Mesothelial cell of epicardium (in vitro differentiated cells): ENCODE measurements at regions not wholly inside any gene's neighbourhood (a gene's known extent, or its start where the extent isn't known, plus 50 kb on each side); places are given as distances from the start of the nearest gene placed in this dataset.

Experiments used
- DNase-seq, 2 experiments: peaks; one replicate each; pipeline ENCODE4 v3.0.0; 2021; ENCODE audit warnings: low spot score in 2 of 2; ENCODE audit not compliant: unreplicated experiment in 2 of 2
- H3K27ac Mint-ChIP-seq: 2 replicates; pipeline ENCODE4 v1.8.0; 2021; ENCODE audit warnings: mixed read lengths
- H3K27me3 Mint-ChIP-seq: 2 replicates; pipeline ENCODE4 v1.8.0; 2021; ENCODE audit warnings: low read depth, mixed read lengths
- H3K36me3 Mint-ChIP-seq: 2 replicates; pipeline ENCODE4 v1.8.0; 2021; ENCODE audit warnings: mixed read lengths
- H3K4me1 Mint-ChIP-seq: 2 replicates; pipeline ENCODE4 v1.8.0; 2021; ENCODE audit warnings: mixed read lengths
- H3K4me3 Mint-ChIP-seq: 2 replicates; pipeline ENCODE4 v1.8.0; 2021; ENCODE audit warnings: mild to moderate bottlenecking, moderate library complexity, mixed read lengths
- H3K9me3 Mint-ChIP-seq: 2 replicates; pipeline ENCODE4 v1.8.0; 2021; ENCODE audit warnings: mixed read lengths
- TF ChIP-seq, protein P1 (sequence below): fragments of 200-600 bp; sonication (generic); IDR thresholded peaks from one replicate; pipeline ENCODE4 v1.5.0; 2021; ENCODE audit warnings: antibody characterized with exemption; ENCODE audit not compliant: unreplicated experiment

GRCh38 chr6:87824958-87825491, 123.0 kb upstream of the AKIRIN2 start:
- Mint-ChIP-seq H3K4me3 (no peak overlapping the region), H3K27me3 (no peaks in the 10 kb centered on the region), H3K4me1 (peaks cover 36% of the 10 kb centered on the region), H3K36me3 (no peaks in the 10 kb centered on the region), H3K9me3 (no peaks in the 10 kb centered on the region), H3K27ac (peak overlapping the region; percentile 45)
- TF ChIP-seq, protein P1, sequence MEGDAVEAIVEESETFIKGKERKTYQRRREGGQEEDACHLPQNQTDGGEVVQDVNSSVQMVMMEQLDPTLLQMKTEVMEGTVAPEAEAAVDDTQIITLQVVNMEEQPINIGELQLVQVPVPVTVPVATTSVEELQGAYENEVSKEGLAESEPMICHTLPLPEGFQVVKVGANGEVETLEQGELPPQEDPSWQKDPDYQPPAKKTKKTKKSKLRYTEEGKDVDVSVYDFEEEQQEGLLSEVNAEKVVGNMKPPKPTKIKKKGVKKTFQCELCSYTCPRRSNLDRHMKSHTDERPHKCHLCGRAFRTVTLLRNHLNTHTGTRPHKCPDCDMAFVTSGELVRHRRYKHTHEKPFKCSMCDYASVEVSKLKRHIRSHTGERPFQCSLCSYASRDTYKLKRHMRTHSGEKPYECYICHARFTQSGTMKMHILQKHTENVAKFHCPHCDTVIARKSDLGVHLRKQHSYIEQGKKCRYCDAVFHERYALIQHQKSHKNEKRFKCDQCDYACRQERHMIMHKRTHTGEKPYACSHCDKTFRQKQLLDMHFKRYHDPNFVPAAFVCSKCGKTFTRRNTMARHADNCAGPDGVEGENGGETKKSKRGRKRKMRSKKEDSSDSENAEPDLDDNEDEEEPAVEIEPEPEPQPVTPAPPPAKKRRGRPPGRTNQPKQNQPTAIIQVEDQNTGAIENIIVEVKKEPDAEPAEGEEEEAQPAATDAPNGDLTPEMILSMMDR, result no peak
- no peak for DNase-seq

DNA sequence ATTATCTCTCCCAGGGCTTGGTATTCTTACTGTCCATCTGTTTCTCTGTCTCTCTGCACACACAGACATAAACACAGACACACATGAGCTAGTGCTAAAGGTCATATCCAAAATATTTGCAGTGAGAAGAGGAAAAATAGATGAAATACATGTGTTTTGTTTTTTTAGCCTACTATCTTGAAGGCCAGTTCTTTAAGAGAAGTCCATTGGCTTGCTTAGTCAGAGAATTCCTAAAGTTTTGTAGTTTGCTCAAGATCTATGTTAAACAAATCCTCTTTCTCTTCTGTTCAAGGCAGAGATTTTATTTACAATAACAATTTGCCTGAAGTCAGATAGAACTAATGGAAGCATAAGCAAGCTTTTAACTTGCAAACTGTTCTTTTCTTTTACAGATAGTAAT, 120.0 kb upstream of the AKIRIN2 start:
- H3K27ac Mint-ChIP-seq, result peak overlapping the region; percentile 50

GRCh38 chr6:87820343-87820984, 118.4 kb upstream of the AKIRIN2 start:
- no peak overlapping the region for H3K4me3 Mint-ChIP-seq
- H3K27ac Mint-ChIP-seq, result no peak overlapping the region
- DNase-seq, result no peak
- peaks cover 34% of the 10 kb centered on the region for H3K4me1 Mint-ChIP-seq
- TF ChIP-seq, protein P1, result no peak
- H3K36me3 Mint-ChIP-seq, result no peaks in the 10 kb centered on the region
- H3K9me3 Mint-ChIP-seq, result no peaks in the 10 kb centered on the region
- H3K27me3 Mint-ChIP-seq, result no peaks in the 10 kb centered on the region

More for the DNA sequence above, 120.0 kb upstream of the AKIRIN2 start:
- no peaks in the 10 kb centered on the region for H3K9me3 Mint-ChIP-seq
- no peak overlapping the region for H3K4me3 Mint-ChIP-seq
- TF ChIP-seq, protein P1, result no peak
- H3K36me3 Mint-ChIP-seq, result no peaks in the 10 kb centered on the region
- peaks cover 46% of the 10 kb centered on the region for H3K4me1 Mint-ChIP-seq
- H3K27me3 Mint-ChIP-seq, result no peaks in the 10 kb centered on the region
- DNase-seq, result no peak

DNA sequence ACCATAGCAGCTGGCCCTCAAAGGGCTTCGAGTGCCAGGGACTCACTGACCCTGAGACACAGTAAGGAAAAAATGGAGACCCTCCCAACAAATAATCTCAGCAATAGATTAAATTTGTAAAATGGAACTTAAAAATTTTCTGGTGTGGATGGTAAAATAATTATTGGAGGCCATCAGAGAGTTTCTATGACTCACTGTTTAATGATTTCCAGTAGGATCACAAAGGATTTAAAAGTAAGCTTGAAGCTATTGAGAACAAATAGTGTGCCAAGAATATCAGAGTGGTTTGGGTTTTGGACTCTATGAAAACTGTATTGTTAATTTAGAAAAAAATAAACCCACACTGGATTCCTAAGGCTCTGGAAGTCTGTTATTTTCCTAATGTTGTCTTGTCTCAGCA, 115.2 kb upstream of the AKIRIN2 start:
- TF ChIP-seq, protein P1, result no peak
- no peak overlapping the region for H3K4me3 Mint-ChIP-seq
- no peaks in the 10 kb centered on the region for H3K9me3 Mint-ChIP-seq
- no peaks in the 10 kb centered on the region for H3K36me3 Mint-ChIP-seq
- peak overlapping the region; percentile 62 for H3K27ac Mint-ChIP-seq
- no peak for DNase-seq
- no peaks in the 10 kb centered on the region for H3K27me3 Mint-ChIP-seq
- H3K4me1 Mint-ChIP-seq, result peaks cover 38% of the 10 kb centered on the region

DNA sequence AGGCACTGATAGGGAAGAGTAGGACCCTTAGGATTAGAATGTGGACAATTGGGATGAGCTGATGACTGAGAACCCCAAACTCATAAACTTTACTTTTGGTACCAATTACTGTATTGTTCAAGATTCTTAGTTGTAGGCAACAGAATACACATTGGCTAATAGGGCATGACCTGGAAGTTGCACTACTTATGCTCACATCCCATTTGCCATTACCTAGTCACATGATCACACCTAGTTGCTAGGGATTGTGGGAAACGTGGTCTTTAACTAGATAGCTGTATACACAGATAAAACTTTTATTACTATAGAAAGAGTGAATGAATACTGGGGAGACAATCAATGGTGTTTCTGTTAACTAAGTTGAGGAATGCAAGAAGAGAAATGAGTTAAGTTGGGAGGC, 113.4 kb upstream of the AKIRIN2 start:
- peak overlapping the region; percentile 13 for H3K27ac Mint-ChIP-seq
- no peak overlapping the region for H3K4me3 Mint-ChIP-seq
- H3K36me3 Mint-ChIP-seq, result no peaks in the 10 kb centered on the region
- H3K9me3 Mint-ChIP-seq, result no peaks in the 10 kb centered on the region
- no peaks in the 10 kb centered on the region for H3K27me3 Mint-ChIP-seq
- TF ChIP-seq, protein P1, result no peak
- DNase-seq, result no peak
- H3K4me1 Mint-ChIP-seq, result peaks cover 32% of the 10 kb centered on the region
